ENCODE measurements at regions not wholly inside any gene's neighbourhood (a gene's known extent, or its start where the extent isn't known, plus 50 kb on each side); places are given as distances from the start of the nearest gene placed in this dataset.

- Histone ChIP-seq H3K36me3 (replicated peaks in 1 of 2; ENCODE audit: control insufficient read depth in 1 of 2, insufficient read depth in 2 of 2, low read length in 2 of 2) (no peaks in the 10 kb centered on the region), H3K9me3 (ENCODE audit: low read length) (no peaks in the 10 kb centered on the region), H3K79me2 (ENCODE audit: insufficient read depth, low read length) (no peaks in the 10 kb centered on the region), H3K27me3 (ENCODE audit: control insufficient read depth in 1 of 2, insufficient read depth in 2 of 2, low read length in 2 of 2) (no peaks in the 10 kb centered on the region; a peak in 1 of 5 replicates), H3K9ac (ENCODE audit: insufficient read depth, low read depth, low read length) (no peak overlapping the region), H3K4me3 (replicated peaks in 1 of 3; ENCODE audit: insufficient read depth in 1 of 3, low read depth in 2 of 3, low read length in 3 of 3) (no peak overlapping the region), H4K20me1 (ENCODE audit: insufficient read depth, low read length) (no peaks in the 10 kb centered on the region), H3K4me2 (ENCODE audit: low read depth, low read length) (no peak overlapping the region), H3K27ac (ENCODE audit: extremely low read length, insufficient read depth, low read length) (no peak overlapping the region), H3K4me1 (ENCODE audit: insufficient read depth, low read length) (peaks cover 17% of the 10 kb centered on the region; the same call in 1 of the 2 replicates), H2AFZ (ENCODE audit: low read length) (no peak overlapping the region)
- no peak for DNase-seq (ENCODE audit: low spot score)
- 79% methylated on average over 8 of the region's 8 CpGs for whole genome bisulfite sequencing (ENCODE audit: low lambda C conversion rate)
- ATAC-seq = no peak
- CTCF ChIA-PET (ENCODE audit: low intra/inter-chr PET ratio, low total read pairs) = no interaction called here
- intact Hi-C loops (cut with micrococcal nuclease; ENCODE audit: unreplicated experiment) (no loop called here), in situ Hi-C loops (cut with HindIII; ENCODE audit: extremely low pct_ligation_motif_present, low pct_unique_long_range_greater_than_20kb) (no loop called here)
- BruUV-seq (replicated peaks) = no TSS peak
- no peak for TF ChIP-seq CHCHD3 (CRISPR knock-in tag; IDR thresholded peaks at IDR 0.05)
- TF ChIP-seq MEIS1 (CRISPR knock-in tag; IDR thresholded peaks at IDR 0.05; ENCODE audit: borderline replicate concordance) = no peak
- no peak for TF ChIP-seq ZNF639 (CRISPR knock-in tag; conservative IDR thresholded peaks at IDR 0.05)
- TF ChIP-seq KLF16 (CRISPR knock-in tag; IDR thresholded peaks at IDR 0.05) = no peak
- no peak for TF ChIP-seq IRX3 (CRISPR knock-in tag; IDR thresholded peaks at IDR 0.05; ENCODE audit: borderline replicate concordance, low read depth)
- FAIRE-seq = no peak
- POLR2A ChIA-PET = interaction anchor here (1.1 kb wide), 1 partner anchor 10 kb away, joined by 3 read pairs; no protein-coding TSS in a partner anchor
These were observed 440.4 kb downstream of the BUD13 start for GRCh38 chr11:116332391-116332790.

GRCh38 chr11:116331381-116331780, 441.4 kb downstream of the BUD13 start:
- intact Hi-C loops (cut with micrococcal nuclease; ENCODE audit: unreplicated experiment) = no loop called here
- ChIA-PET CTCF (ENCODE audit: low intra/inter-chr PET ratio, low total read pairs) (no interaction called here), POLR2A (no interaction called here)
- FAIRE-seq (no peak), ATAC-seq (no peak), DNase-seq (ENCODE audit: low spot score) (no peak)
- Histone ChIP-seq H4K20me1 (ENCODE audit: insufficient read depth, low read length) (no peaks in the 10 kb centered on the region), H3K36me3 (replicated peaks in 1 of 2; ENCODE audit: control insufficient read depth in 1 of 2, insufficient read depth in 2 of 2, low read length in 2 of 2) (no peaks in the 10 kb centered on the region), H3K9ac (ENCODE audit: insufficient read depth, low read depth, low read length) (no peak overlapping the region), H3K4me1 (ENCODE audit: insufficient read depth, low read length) (peaks cover 17% of the 10 kb centered on the region; the same call in 1 of the 2 replicates), H3K79me2 (ENCODE audit: insufficient read depth, low read length) (no peaks in the 10 kb centered on the region), H3K4me3 (replicated peaks in 1 of 3; ENCODE audit: insufficient read depth in 1 of 3, low read depth in 2 of 3, low read length in 3 of 3) (no peak overlapping the region), H2AFZ (ENCODE audit: low read length) (no peak overlapping the region), H3K9me3 (ENCODE audit: low read length) (no peaks in the 10 kb centered on the region), H3K4me2 (ENCODE audit: low read depth, low read length) (no peak overlapping the region), H3K27ac (ENCODE audit: extremely low read length, insufficient read depth, low read length) (no peak overlapping the region), H3K27me3 (ENCODE audit: control insufficient read depth in 1 of 2, insufficient read depth in 2 of 2, low read length in 2 of 2) (no peaks in the 10 kb centered on the region; a peak in 1 of 5 replicates)
- 58% methylated on average over 4 of the region's 4 CpGs for WGBS (ENCODE audit: low lambda C conversion rate)
- no TSS peak for BruUV-seq (replicated peaks)
- in situ Hi-C loops (cut with HindIII; ENCODE audit: extremely low pct_ligation_motif_present, low pct_unique_long_range_greater_than_20kb) = no loop called here
- TF ChIP-seq KLF9 (CRISPR knock-in tag; IDR thresholded peaks at IDR 0.05; ENCODE audit: low read depth) (no peak), SRSF9 (IDR thresholded peaks at IDR 0.05; ENCODE audit: borderline replicate concordance, insufficient read depth, low read depth, low read length, poor library complexity, severe bottlenecking) (no peak), ZNF550 (CRISPR knock-in tag; IDR thresholded peaks at IDR 0.05; ENCODE audit: borderline replicate concordance) (no peak), REPIN1 (CRISPR knock-in tag; IDR thresholded peaks at IDR 0.05; ENCODE audit: borderline replicate concordance, low read depth) (no peak), HDAC6 (IDR thresholded peaks at IDR 0.05; ENCODE audit: low read depth, low read length) (no peak), RAD51 (IDR thresholded peaks at IDR 0.05; ENCODE audit: borderline replicate concordance) (no peak), ZFP62 (CRISPR knock-in tag; IDR thresholded peaks at IDR 0.05) (no peak), HMGXB4 (CRISPR knock-in tag; IDR thresholded peaks at IDR 0.05; ENCODE audit: borderline replicate concordance in 1 of 2, low read depth in 1 of 2) (no peak)

Measured in HepG2 (cell line).